ENCODE measurements at regions not wholly inside any gene's neighbourhood (a gene's known extent, or its start where the extent isn't known, plus 50 kb on each side); places are given as distances from the start of the nearest gene placed in this dataset.

DNA sequence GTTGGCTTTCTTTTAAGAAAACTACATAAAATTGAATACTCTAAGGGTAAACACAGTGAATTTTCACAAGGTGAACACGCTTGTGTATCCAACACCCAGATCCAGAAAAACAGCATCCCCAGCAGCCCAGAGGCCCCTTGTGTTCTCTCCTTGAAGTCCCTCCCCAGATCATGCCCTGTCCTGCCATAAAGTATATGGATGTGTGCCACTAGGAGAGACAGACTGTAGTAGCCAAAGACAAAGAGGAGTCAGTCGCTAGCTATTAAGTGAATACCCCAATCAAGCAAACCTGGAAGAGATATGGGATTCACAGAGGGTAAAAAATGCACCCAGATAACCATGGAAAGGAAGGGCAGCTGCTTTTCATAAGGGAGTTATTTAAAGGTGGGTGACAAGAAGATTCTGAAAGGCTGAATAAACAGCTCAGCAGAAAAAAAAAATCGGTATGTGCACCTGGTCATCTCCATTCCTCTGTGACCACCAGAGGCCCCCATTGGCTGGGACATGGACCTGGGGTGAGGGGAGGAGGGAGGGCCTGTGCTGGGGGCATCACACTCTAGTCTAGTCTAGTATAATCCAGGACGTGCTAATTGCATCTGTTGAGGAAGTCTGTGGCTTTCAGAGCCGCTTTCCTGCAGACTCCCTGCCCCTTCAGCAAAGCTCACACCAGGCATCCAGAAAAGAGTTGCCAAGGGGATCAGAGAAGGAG, 167.3 kb upstream of the NDN start:
- CTCF ChIA-PET, result no interaction called here
- H3K36me3 ChIP-seq (ENCODE audit: control insufficient read depth, insufficient read depth, low read length), result no peaks in the 10 kb centered on the region
- DNase-seq (ENCODE audit: low read depth, low spot score), result no peak
- H3K9me3 ChIP-seq (ENCODE audit: control insufficient read depth, insufficient read depth, low read depth, low read length), result no peaks in the 10 kb centered on the region
- TF ChIP-seq POLR2AphosphoS5 (IDR thresholded peaks at IDR 0.05; ENCODE audit: low read depth, low read length), result no peak
- TF ChIP-seq CTCF (IDR thresholded peaks at IDR 0.05), result no peak
- no peak for TF ChIP-seq TCF7L2 (IDR thresholded peaks at IDR 0.05; ENCODE audit: low read depth, low read length)
- TF ChIP-seq SIN3A (IDR thresholded peaks at IDR 0.05; ENCODE audit: borderline replicate concordance, insufficient read depth, low read depth, low read length), result no peak
- TF ChIP-seq REST (IDR thresholded peaks at IDR 0.05; ENCODE audit: insufficient read depth in 1 of 2, low read depth in 2 of 2, low read length in 1 of 2), result no peak
- no peaks in the 10 kb centered on the region for H3K4me1 ChIP-seq (ENCODE audit: control insufficient read depth, insufficient read depth, low read length)
- POLR2A ChIA-PET, result interaction anchor here (0.6 kb wide), 1 partner anchor 999 kb away, joined by 3 read pairs; no protein-coding TSS in a partner anchor
- ATAC-seq, result no peak
- H3K4me3 ChIP-seq (ENCODE audit: low read depth in 2 of 2, low read length in 2 of 2), result no peak overlapping the region
- H3K27ac ChIP-seq (ENCODE audit: low read length), result no peak overlapping the region
- in situ Hi-C loops (cut with HindIII; ENCODE audit: low pct_unique_long_range_greater_than_20kb, low sequenced_read_pairs) (no loop called here), intact Hi-C loops (cut with micrococcal nuclease; ENCODE audit: unreplicated experiment) (no loop called here)
- no TSS peak for BruUV-seq (replicated peaks)
- no peaks in the 10 kb centered on the region for H3K27me3 ChIP-seq (ENCODE audit: control insufficient read depth, insufficient read depth, low read length)

DNA sequence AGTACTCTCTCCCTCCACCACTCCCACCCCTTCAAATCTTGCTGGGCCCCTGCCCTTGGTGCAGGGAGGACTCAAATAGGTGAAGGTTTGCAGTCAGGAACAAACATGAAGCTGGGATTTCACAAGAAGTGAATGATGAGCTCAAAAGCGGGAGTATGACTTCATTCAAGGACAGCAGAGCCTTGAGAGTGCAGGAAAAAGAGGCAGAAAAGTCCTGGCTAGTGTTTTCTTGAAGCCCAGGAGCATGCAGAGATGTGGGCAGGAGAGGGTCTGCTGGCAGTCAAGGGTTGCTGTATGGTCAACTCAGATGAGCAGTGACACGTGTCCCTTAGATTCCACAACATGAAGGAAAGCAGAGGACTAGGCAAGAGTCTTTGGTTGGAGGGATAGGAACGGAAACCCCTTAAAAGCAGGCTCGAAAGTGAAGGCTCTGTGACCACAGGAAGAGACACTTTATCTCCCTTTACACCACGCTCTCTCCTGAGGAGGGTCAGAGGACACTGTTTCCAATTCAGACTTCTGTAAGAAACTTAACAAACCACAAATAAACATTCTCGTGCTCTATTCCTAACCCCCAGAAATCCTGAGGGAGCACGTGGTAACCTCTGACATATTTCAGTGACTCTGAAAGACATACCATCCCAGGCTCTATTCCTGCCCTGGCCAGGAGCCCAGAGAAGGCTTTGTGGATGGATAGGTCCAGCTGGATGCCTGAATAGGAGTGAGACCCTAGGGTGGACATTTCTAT, 168.0 kb upstream of the NDN start:
- no peak overlapping the region for H3K27ac ChIP-seq (ENCODE audit: low read length)
- ChIA-PET POLR2A (interaction anchor here (0.6 kb wide), 1 partner anchor 998 kb away, joined by 3 read pairs; no protein-coding TSS in a partner anchor), CTCF (no interaction called here)
- H3K36me3 ChIP-seq (ENCODE audit: control insufficient read depth, insufficient read depth, low read length), result no peaks in the 10 kb centered on the region
- intact Hi-C loops (cut with micrococcal nuclease; ENCODE audit: unreplicated experiment), result loop anchor here (5.0 kb wide), 1 partner anchor 208 kb away; the partner anchor contains the start of gene MAGEL2
- H3K27me3 ChIP-seq (ENCODE audit: control insufficient read depth, insufficient read depth, low read length), result no peaks in the 10 kb centered on the region
- BruUV-seq (replicated peaks), result no TSS peak
- H3K4me3 ChIP-seq (ENCODE audit: low read depth in 2 of 2, low read length in 2 of 2), result no peak overlapping the region
- no peak for DNase-seq (ENCODE audit: low read depth, low spot score)
- no peaks in the 10 kb centered on the region for H3K4me1 ChIP-seq (ENCODE audit: control insufficient read depth, insufficient read depth, low read length)
- in situ Hi-C loops (cut with HindIII; ENCODE audit: low pct_unique_long_range_greater_than_20kb, low sequenced_read_pairs), result no loop called here
- no peak for TF ChIP-seq SIN3A (IDR thresholded peaks at IDR 0.05; ENCODE audit: borderline replicate concordance, insufficient read depth, low read depth, low read length)
- no peak for TF ChIP-seq CTCF (IDR thresholded peaks at IDR 0.05)
- TF ChIP-seq REST (IDR thresholded peaks at IDR 0.05; ENCODE audit: insufficient read depth in 1 of 2, low read depth in 2 of 2, low read length in 1 of 2), result no peak
- no peak for TF ChIP-seq TCF7L2 (IDR thresholded peaks at IDR 0.05; ENCODE audit: low read depth, low read length)
- no peak for TF ChIP-seq POLR2AphosphoS5 (IDR thresholded peaks at IDR 0.05; ENCODE audit: low read depth, low read length)
- no peaks in the 10 kb centered on the region for H3K9me3 ChIP-seq (ENCODE audit: control insufficient read depth, insufficient read depth, low read depth, low read length)
- no peak for ATAC-seq
